ENCODE measurements at regions not wholly inside any gene's neighbourhood (a gene's known extent, or its start where the extent isn't known, plus 50 kb on each side); places are given as distances from the start of the nearest gene placed in this dataset.
"Not testable (repeated sequence)": the region's sequence is repeated elsewhere in the genome, so short reads cannot be mapped to it uniquely, and the experiment has no call there.

DNA sequence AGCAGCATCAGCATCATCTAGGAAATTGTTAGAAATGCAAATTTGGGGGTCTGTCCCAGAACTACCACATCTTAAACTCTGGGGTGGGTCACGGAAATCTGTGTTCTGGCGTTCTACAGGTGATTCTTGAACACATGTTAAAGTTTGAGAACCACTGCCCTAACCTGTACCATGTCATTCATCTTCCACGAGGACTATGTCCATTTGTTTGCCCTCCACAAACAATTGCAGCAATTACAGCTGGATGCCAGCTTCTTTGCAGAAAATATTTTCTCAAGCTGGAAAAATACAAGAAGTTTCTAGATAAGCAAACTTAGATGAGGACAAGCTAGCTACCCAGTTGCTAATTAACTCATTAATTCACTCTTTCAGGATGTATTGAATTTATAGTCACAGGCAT, 54.1 kb downstream of the MAFB start:
- no peak for DNase-seq

- DNase-seq, result no peak
Observed at GRCh38 chr20:40633123-40633850, 55.7 kb downstream of the MAFB start.

DNA sequence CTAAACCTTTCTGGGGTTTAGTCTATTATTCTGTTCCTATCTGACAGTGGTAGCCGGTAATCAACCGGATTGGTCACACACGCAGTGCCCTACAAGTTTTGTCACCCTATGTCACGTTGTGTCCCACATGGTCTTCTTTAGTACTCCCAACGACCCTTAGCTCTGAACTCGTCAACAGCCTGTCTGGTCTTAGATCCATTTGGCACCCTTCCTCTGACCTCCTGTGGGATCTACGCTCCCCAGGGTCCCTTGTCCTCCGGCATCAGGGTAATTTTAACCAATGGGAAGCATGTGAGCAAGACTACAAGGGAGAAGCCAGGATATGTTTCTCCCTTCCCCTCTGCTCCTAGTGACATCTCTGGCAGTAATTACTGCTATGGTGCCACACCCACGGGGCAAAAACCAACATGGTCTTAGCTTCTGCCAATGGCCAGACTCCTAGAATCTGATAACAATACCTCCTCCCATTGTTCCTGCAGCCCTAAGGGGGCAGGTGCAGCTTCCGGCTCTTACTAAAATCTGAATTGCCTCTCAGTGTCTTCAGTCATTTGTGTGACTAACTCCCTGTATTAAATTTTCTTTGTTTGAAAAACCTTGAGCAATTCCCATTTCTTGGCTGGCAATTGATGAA, 56.6 kb downstream of the MAFB start:
- no peak for DNase-seq

- no peak for DNase-seq
Observed at GRCh38 chr20:40631119-40631631, 57.9 kb downstream of the MAFB start.

- DNase-seq, result no peak
Observed at GRCh38 chr20:40630713-40631112, 58.3 kb downstream of the MAFB start.

GRCh38 chr20:40630099-40630498, 58.9 kb downstream of the MAFB start:
- no peak for DNase-seq

GRCh38 chr20:40628877-40629276, 60.2 kb downstream of the MAFB start:
- DNase-seq, result no peak

GRCh38 chr20:40619053-40619452, 70.0 kb downstream of the MAFB start:
- DNase-seq, result not testable (repeated sequence)

- no peak for DNase-seq
Observed at GRCh38 chr20:40617594-40617993, 71.4 kb downstream of the MAFB start.

DNA sequence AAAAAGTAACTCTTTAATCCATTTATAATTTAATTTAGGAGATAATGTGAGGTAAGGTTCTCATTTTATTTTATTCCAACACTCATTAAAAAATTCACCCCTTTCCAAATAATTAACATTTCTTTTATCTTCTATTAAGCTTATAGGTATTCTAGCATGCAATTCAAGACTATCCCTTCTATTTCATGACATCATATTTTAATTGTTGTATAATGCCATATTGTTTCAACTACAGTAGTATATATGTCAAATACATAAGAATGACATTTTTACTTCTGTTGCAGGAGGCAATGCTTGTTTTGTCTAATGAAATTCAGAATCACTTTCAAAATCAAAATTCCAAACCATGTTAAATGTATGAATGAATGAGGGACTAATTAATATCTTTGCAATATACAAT, 76.2 kb downstream of the MAFB start:
- DNase-seq, result no peak

DNA sequence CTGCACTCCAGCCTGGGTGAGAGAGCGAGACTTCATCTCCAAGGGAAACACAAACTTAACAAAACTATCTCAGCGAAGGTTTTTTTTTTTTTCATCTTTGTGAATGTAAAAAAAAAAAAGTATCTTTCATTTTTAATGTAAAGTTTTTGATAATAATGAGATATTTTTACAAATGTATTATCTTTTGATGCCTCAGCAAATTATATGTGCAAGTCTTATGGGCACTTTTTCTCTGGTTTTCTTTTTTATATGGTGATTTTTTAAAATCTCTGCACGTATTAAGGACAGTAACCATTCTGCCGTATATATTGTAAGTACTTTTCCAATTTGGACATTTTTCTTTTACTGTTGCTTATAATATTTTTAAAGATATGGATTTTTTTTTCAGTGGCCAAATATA, 76.8 kb downstream of the MAFB start:
- no peak for DNase-seq

DNA sequence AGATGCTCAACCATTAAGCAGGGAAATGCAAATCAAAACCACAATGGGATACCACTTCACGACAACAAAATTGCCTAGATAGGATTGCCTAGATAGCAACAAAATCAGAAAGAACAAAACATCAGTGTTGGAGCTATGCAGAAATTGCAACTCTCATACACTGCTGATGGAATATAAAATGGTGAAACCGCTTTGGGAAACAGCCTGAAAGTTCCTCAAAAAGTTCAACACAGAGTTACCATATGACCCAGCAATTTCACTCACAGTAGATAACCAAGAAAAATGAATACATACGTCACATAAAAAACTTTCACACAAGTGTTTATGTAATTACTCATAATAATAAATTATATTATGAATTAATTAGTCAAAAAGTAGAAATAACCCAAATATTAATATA, 78.3 kb downstream of the MAFB start:
- DNase-seq, result no peak

GRCh38 chr20:40607927-40608326, 81.1 kb downstream of the MAFB start:
- no peak for DNase-seq

DNA sequence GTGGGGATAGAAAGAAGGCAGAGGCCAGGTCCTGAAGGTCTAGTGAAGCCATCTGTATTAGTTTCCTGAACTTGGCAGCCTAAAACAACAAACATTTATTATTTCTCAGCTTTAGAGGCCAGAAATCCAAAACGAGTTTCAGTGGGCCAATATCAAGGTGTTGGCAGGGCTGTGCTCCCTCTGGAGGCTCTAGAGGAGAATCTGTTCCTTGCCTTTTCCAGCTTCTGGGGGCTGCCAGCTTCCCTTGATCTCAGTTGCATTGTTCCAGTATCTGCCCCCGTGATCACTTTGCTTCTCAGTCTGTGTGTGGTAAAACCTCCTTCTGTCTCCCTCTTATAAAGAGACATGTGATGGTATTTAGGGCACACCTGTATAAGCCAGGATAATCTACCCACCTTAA, 82.4 kb downstream of the MAFB start:
- no peak for DNase-seq

DNA sequence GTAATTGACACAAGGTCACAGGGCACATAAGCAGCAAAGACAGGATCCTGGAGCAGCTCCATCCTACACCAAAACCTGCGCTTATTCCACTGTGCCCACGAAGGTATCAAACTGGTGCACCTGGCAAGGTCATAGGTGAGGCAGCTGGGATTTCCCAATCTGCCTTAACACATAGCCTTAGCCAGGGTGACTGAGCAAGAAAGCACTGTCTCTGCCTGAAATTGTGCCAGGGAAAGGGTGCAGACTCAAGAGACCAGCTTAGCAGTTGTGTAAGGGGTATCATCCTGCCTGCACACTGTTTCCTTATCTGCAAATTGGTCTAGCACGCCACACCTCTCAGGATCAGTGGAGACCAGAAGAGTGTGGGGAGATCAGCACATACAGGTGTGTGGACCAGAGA, 82.8 kb downstream of the MAFB start:
- no peak for DNase-seq

- no peak for DNase-seq
Observed at GRCh38 chr20:40604416-40604815, 84.6 kb downstream of the MAFB start.

- no peak for DNase-seq
Observed at GRCh38 chr20:40603057-40603651, 85.9 kb downstream of the MAFB start.

- no peak for DNase-seq
Observed at GRCh38 chr20:40602381-40602780, 86.7 kb downstream of the MAFB start.

DNA sequence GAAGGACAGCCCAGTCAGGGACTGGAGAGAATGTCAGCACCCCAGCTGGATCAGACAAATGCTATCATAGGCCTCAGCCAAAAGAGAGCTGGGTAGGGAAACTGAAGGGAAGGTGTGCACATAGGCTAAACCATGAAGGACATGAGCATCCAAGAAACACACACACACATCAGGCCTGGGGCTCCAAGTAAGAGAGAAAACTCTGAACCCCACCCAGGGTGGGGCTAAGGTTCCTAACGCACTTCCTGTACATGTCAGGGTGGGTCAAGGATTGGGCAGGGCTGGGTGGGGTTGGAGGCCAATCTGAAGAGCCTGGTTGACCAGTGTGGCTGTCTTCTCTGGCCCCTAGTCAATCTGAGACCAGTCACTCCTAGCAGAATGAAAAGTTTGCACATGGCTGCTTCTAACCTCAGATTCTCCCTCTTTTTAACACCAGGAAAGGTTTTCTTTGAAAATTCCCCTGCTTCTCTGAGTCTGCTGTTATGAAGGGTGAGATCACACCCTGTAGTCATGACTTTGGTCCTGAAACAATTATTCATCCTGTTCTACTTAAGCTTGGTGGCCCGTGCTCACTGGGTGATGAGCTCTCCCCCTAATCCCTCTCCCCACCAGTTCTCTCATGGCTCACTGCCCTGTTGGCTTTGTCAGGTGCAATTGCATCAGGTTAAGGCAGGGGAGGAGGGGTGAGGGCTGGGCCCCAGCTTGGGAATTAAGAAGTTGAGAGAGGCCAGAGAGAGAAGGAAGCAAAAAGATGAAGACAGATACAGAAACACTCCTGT, 88.4 kb downstream of the MAFB start:
- DNase-seq, result no peak

GRCh38 chr20:40599987-40600386, 89.0 kb downstream of the MAFB start:
- DNase-seq, result no peak

- DNase-seq, result no peak
Observed at GRCh38 chr20:40592941-40593340, 96.1 kb downstream of the MAFB start.

DNA sequence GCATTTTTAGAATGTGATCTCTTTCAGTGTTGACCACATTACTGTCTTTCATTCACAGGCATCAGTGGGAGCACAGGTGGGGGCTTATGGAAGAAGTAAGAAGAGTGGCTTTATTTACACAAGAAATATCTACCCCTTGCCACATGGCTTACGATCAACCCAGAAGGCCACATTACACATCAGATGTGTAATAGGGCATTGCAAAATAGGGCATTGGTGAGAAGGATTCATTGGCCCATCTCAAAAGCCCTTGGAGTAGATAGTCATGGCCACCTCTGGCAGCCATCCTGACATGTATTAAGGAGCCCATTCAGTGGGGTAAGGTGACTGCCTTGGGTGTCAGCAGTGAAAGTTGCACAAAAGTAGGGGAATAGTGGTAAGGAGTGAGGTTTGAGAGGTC, 97.5 kb downstream of the MAFB start:
- no peak for DNase-seq
